Muscle layer of duodenum (tissue), 2 donors: ENCODE measurements at regions not wholly inside any gene's neighbourhood (a gene's known extent, or its start where the extent isn't known, plus 50 kb on each side); places are given as distances from the start of the nearest gene placed in this dataset.
A peak's percentile ranks its signal among the peaks of the same experiment; 100 is the strongest.

Experiments
- H3K27ac ChIP-seq: one replicate; pipeline ENCODE4 v1.7.0; 2013; ENCODE audit warnings: mild to moderate bottlenecking, low read length
- H3K27me3 ChIP-seq: one replicate; pipeline ENCODE4 v1.7.0; 2013; ENCODE audit warnings: low read depth, mild to moderate bottlenecking, control low read depth, low read length
- H3K36me3 ChIP-seq, 2 donors: one replicate each; pipeline ENCODE4 v1.7.0; 2013; ENCODE audit warnings: low read length in 2 of 2, control low read depth in 1 of 2, mild to moderate bottlenecking in 1 of 2; ENCODE audit not compliant: insufficient read depth in 2 of 2, control insufficient read depth in 1 of 2
- H3K4me1 ChIP-seq, 2 donors: one replicate each; pipeline ENCODE4 v1.7.0; 2013; ENCODE audit warnings: low read length in 2 of 2, mild to moderate bottlenecking in 2 of 2, control low read depth in 1 of 2, moderate library complexity in 1 of 2; ENCODE audit not compliant: insufficient read depth in 2 of 2, control insufficient read depth in 1 of 2
- H3K4me3 ChIP-seq, 2 donors: one replicate each; pipeline ENCODE4 v1.7.0; 2013; ENCODE audit warnings: low read length in 2 of 2, low read depth in 1 of 2, mild to moderate bottlenecking in 1 of 2
- H3K9me3 ChIP-seq, 2 donors: one replicate each; pipeline ENCODE4 v1.7.0; 2013; ENCODE audit warnings: low read length in 2 of 2, control low read depth in 1 of 2, mild to moderate bottlenecking in 1 of 2; ENCODE audit not compliant: control insufficient read depth in 1 of 2
- donor health status: healthy.

GRCh38 chr20:40540166-40540565, 148.9 kb downstream of the MAFB start:
- Histone ChIP-seq H3K4me3 (no peak overlapping the region), H3K27ac (no peak overlapping the region), H3K9me3 (no peaks in the 10 kb centered on the region), H3K36me3 (no peaks in the 10 kb centered on the region), H3K4me1 (no peaks in the 10 kb centered on the region), H3K27me3 (no peaks in the 10 kb centered on the region)

DNA sequence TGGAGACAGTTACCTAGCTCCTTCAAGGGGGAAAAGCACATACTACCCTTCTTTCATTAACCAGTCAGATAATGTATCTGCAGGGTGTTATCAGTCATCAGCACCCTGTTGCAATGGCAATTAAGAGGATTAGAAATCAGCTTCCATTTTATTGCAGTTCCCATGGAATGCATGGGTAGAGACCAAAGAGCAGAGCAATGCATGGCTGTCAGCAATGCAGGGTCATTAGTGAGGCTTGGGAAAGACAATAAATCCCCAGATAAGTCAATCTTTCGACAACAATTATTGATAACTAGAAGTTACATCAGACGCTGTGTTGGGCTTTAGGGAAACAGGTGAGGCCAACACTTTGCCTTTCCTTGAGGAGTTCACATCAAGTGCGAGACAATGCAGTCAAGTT, 150.9 kb downstream of the MAFB start:
- Histone ChIP-seq H3K4me1 (no peaks in the 10 kb centered on the region), H3K27me3 (no peaks in the 10 kb centered on the region), H3K36me3 (no peaks in the 10 kb centered on the region), H3K27ac (no peak overlapping the region), H3K4me3 (no peak overlapping the region), H3K9me3 (no peaks in the 10 kb centered on the region)

GRCh38 chr20:40536808-40537207, 152.2 kb downstream of the MAFB start:
- H3K9me3 ChIP-seq = peaks cover 8 to 12% of the 10 kb centered on the region in 2 donors
- no peak overlapping the region for H3K27ac ChIP-seq
- no peaks in the 10 kb centered on the region for H3K4me1 ChIP-seq
- H3K4me3 ChIP-seq = no peak overlapping the region
- H3K27me3 ChIP-seq = no peaks in the 10 kb centered on the region
- H3K36me3 ChIP-seq = no peaks in the 10 kb centered on the region

DNA sequence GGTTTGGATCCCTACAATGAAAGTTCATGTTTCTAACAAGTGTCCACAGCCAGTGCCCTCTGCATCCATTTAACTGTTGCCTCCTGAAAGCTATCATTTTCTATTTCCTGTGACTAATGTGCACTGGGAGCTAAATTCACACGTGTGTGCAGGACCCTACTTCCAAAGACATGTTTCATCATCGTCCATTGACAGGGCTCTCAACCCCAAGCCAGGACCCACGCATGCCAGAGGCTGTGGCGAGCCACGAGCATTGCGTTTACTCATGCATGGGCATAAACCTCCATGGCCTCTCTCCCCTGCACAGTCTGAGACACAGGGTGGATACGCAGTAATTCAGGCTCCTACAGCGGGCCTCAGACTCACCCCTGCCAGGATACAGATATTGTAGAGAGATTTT, 153.2 kb downstream of the MAFB start:
- Histone ChIP-seq H3K4me1 (no peaks in the 10 kb centered on the region), H3K27ac (no peak overlapping the region), H3K4me3 (no peak overlapping the region), H3K36me3 (no peaks in the 10 kb centered on the region), H3K27me3 (no peaks in the 10 kb centered on the region), H3K9me3 (peaks cover 17 to 18% of the 10 kb centered on the region in 2 donors)

- Histone ChIP-seq H3K36me3 (no peaks in the 10 kb centered on the region), H3K4me1 (no peaks in the 10 kb centered on the region), H3K27me3 (no peaks in the 10 kb centered on the region), H3K27ac (no peak overlapping the region), H3K4me3 (peak overlapping the region in 1 of 2 donors; percentile 30), H3K9me3 (peaks cover 17 to 24% of the 10 kb centered on the region in 2 donors)
Observed at GRCh38 chr20:40532103-40532502, 156.9 kb downstream of the MAFB start.

- Histone ChIP-seq H3K4me1 (no peaks in the 10 kb centered on the region), H3K27me3 (no peaks in the 10 kb centered on the region), H3K9me3 (peaks cover 0 to 13% of the 10 kb centered on the region in 2 donors), H3K27ac (no peak overlapping the region), H3K4me3 (no peak overlapping the region), H3K36me3 (no peaks in the 10 kb centered on the region)
Observed at GRCh38 chr20:40525351-40525750, 163.7 kb downstream of the MAFB start.

- peaks cover 0 to 10% of the 10 kb centered on the region in 2 donors for H3K9me3 ChIP-seq
- H3K36me3 ChIP-seq = no peaks in the 10 kb centered on the region
- no peaks in the 10 kb centered on the region for H3K4me1 ChIP-seq
- no peak overlapping the region for H3K27ac ChIP-seq
- H3K27me3 ChIP-seq = no peaks in the 10 kb centered on the region
- no peak overlapping the region for H3K4me3 ChIP-seq
Observed at GRCh38 chr20:40524071-40524470, 165.0 kb downstream of the MAFB start.

GRCh38 chr20:40522405-40522804, 166.6 kb downstream of the MAFB start:
- Histone ChIP-seq H3K27ac (no peak overlapping the region), H3K4me3 (no peak overlapping the region), H3K36me3 (no peaks in the 10 kb centered on the region), H3K27me3 (no peaks in the 10 kb centered on the region), H3K9me3 (peaks cover 0 to 10% of the 10 kb centered on the region in 2 donors), H3K4me1 (no peaks in the 10 kb centered on the region)

DNA sequence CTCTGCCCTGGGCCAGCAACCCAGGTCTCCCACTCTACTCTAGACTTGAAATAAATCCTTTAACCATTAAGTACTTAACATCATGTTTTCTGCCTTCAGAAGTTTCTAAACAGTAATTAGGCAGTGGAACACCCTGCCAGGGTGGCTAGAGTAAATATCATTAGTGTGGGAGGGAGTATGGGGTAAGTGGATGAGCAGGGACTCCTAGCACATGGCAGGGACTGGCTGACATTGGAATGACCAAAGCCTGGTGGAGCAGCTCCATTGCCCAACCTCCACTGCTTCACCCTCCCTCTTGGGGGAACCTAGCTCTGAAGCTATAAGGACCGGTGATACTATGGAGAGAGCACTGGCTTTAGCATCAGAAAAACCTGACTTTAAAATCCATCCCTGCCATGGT, 167.1 kb downstream of the MAFB start:
- H3K27ac ChIP-seq = no peak overlapping the region
- H3K4me1 ChIP-seq = no peaks in the 10 kb centered on the region
- no peaks in the 10 kb centered on the region for H3K27me3 ChIP-seq
- H3K9me3 ChIP-seq = peaks cover 0 to 10% of the 10 kb centered on the region in 2 donors
- no peak overlapping the region for H3K4me3 ChIP-seq
- no peaks in the 10 kb centered on the region for H3K36me3 ChIP-seq

DNA sequence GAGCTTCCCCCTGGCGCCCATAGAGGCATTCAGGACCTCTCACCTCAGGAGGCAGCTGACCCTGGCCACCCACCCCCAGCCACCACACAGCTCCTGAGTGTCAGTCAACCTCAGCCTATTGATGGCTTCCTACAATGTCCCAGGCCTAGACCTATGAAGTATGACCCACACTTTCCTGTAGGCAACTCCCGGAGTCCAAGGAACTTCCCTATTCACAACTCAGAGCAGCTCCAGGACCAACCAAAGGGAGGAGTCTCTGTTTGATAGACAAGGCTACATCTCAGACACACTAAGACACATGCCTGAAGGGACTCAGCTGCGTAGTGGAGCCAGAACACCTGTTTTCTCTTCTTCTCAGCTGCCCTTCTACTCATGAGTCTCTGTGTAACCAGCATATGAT, 169.1 kb downstream of the MAFB start:
- no peak overlapping the region for H3K4me3 ChIP-seq
- H3K27ac ChIP-seq = no peak overlapping the region
- H3K4me1 ChIP-seq = no peaks in the 10 kb centered on the region
- no peaks in the 10 kb centered on the region for H3K36me3 ChIP-seq
- no peaks in the 10 kb centered on the region for H3K27me3 ChIP-seq
- H3K9me3 ChIP-seq = peaks cover 0 to 10% of the 10 kb centered on the region in 2 donors

DNA sequence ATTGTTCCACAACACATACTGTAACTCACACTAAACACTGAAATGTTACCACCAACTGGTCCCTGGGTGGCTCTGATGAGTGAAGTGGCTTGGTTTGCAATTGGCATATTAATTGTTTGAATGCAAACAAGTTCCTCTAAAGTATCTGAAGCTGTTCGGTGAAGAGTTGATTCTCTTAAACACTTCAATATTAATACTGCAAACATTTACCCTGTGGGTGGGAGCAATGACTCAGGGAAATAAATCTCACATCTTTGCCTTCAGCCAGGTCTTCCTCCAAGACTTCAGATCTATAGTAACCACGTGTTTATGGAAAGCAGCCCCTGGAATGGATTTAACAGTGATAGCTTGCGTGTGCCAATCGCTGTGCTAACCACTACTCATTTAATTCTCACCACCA, 176.0 kb downstream of the MAFB start:
- Histone ChIP-seq H3K4me1 (no peaks in the 10 kb centered on the region), H3K27ac (no peak overlapping the region), H3K27me3 (no peaks in the 10 kb centered on the region)

GRCh38 chr20:40512591-40512990, 176.4 kb downstream of the MAFB start:
- H3K9me3 ChIP-seq = no peaks in the 10 kb centered on the region
- H3K4me3 ChIP-seq = no peak overlapping the region
- no peaks in the 10 kb centered on the region for H3K4me1 ChIP-seq
- H3K36me3 ChIP-seq = no peaks in the 10 kb centered on the region
- no peak overlapping the region for H3K27ac ChIP-seq
- no peaks in the 10 kb centered on the region for H3K27me3 ChIP-seq

More for the DNA sequence above, 176.0 kb downstream of the MAFB start:
- H3K9me3 ChIP-seq = no peaks in the 10 kb centered on the region
- H3K4me3 ChIP-seq = no peak overlapping the region
- no peaks in the 10 kb centered on the region for H3K36me3 ChIP-seq
